ENCODE measurements at regions not wholly inside any gene's neighbourhood (a gene's known extent, or its start where the extent isn't known, plus 50 kb on each side); places are given as distances from the start of the nearest gene placed in this dataset.

- no peak for DNase-seq
- H3K4me1 Mint-ChIP-seq: no peaks in the 10 kb centered on the region
- no peak overlapping the region for H3K56ac ChIP-seq (ENCODE audit: insufficient read length, low read depth, low read length)
Measured at GRCh38 chr2:146209842-146210275, 1635.0 kb upstream of the ACVR2A start.

More at GRCh38 chr2:146209842-146210275, 1635.0 kb upstream of the ACVR2A start:
- no peak overlapping the region for H2BK120ac ChIP-seq (ENCODE audit: low read depth, low read length, poor library complexity, severe bottlenecking)
- H2BK5ac ChIP-seq (ENCODE audit: insufficient read length, low read length): no peak overlapping the region
- H3K4me2 ChIP-seq (ENCODE audit: insufficient read depth, insufficient read length, low read length): no peak overlapping the region
- Mint-ChIP-seq H3K9me3 (peaks cover 5 to 6% of the 10 kb centered on the region in 2 experiments; a peak in 3 of 5 replicates), H3K4me3 (no peak overlapping the region), H3K36me3 (ENCODE audit: insufficient read depth in 1 of 3, low read depth in 3 of 3) (peaks cover 0 to 8% (median 2%) of the 10 kb centered on the region in 3 experiments; a peak in 3 of 7 replicates), H3K27ac (no peak overlapping the region), H3K27me3 (ENCODE audit: low read depth) (no peaks in the 10 kb centered on the region)
- H3K27me3 ChIP-seq (ENCODE audit: insufficient read depth, low read length): no peaks in the 10 kb centered on the region
- H3K27ac ChIP-seq (ENCODE audit: insufficient read length, low read depth, low read length): no peak overlapping the region
- no CpG with 5 or more reads among the region's 3 CpGs for WGBS (ENCODE audit: extremely low coverage, insufficient read length, low lambda C conversion rate)
- H3K14ac ChIP-seq (ENCODE audit: insufficient read depth, low read length): no peak overlapping the region
- no peak overlapping the region for H3K18ac ChIP-seq (ENCODE audit: insufficient read length, low read depth, low read length)
- no peaks in the 10 kb centered on the region for H3K4me1 ChIP-seq (ENCODE audit: insufficient read depth, low read length)
- H3K4ac ChIP-seq (ENCODE audit: low read depth, low read length): no peak overlapping the region
- no peak overlapping the region for H3T11ph ChIP-seq (ENCODE audit: low read length)
- no peaks in the 10 kb centered on the region for H3K79me2 ChIP-seq (ENCODE audit: insufficient read depth, low read length)
- no peak overlapping the region for H4K91ac ChIP-seq (ENCODE audit: insufficient read length, low read depth, low read length)
- H3K9ac ChIP-seq (ENCODE audit: extremely low read depth, insufficient read length, low read length): no peak overlapping the region
- no peak overlapping the region for H3K23ac ChIP-seq (ENCODE audit: insufficient read length, low read depth, low read length)
- H2AFZ ChIP-seq (ENCODE audit: low read length): no peak overlapping the region
- H3K9me3 ChIP-seq (ENCODE audit: control insufficient read depth, low read depth, low read length): no peaks in the 10 kb centered on the region
- no peak overlapping the region for H2BK20ac ChIP-seq (ENCODE audit: low read depth, low read length, poor library complexity, severe bottlenecking)
- no peak overlapping the region for H2BK15ac ChIP-seq (ENCODE audit: low read depth, low read length)
- TF ChIP-seq, protein P1, sequence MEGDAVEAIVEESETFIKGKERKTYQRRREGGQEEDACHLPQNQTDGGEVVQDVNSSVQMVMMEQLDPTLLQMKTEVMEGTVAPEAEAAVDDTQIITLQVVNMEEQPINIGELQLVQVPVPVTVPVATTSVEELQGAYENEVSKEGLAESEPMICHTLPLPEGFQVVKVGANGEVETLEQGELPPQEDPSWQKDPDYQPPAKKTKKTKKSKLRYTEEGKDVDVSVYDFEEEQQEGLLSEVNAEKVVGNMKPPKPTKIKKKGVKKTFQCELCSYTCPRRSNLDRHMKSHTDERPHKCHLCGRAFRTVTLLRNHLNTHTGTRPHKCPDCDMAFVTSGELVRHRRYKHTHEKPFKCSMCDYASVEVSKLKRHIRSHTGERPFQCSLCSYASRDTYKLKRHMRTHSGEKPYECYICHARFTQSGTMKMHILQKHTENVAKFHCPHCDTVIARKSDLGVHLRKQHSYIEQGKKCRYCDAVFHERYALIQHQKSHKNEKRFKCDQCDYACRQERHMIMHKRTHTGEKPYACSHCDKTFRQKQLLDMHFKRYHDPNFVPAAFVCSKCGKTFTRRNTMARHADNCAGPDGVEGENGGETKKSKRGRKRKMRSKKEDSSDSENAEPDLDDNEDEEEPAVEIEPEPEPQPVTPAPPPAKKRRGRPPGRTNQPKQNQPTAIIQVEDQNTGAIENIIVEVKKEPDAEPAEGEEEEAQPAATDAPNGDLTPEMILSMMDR (conservative IDR thresholded peaks at IDR 0.05): no peak
- no peak overlapping the region for H4K8ac ChIP-seq (replicated peaks; ENCODE audit: insufficient read length, low read depth, low read length)
- no peak overlapping the region for H2AK5ac ChIP-seq (ENCODE audit: insufficient read length, low read length)
- no peaks in the 10 kb centered on the region for H3K23me2 ChIP-seq (ENCODE audit: insufficient read length, low read depth, low read length, poor library complexity, severe bottlenecking)
- H2BK12ac ChIP-seq (ENCODE audit: insufficient read length, low read depth, low read length): no peak overlapping the region
- H3K79me1 ChIP-seq (ENCODE audit: insufficient read depth, low read depth, low read length, poor library complexity, severe bottlenecking): no peaks in the 10 kb centered on the region
- no peak overlapping the region for H4K5ac ChIP-seq (ENCODE audit: insufficient read length, low read depth, low read length)
- no peaks in the 10 kb centered on the region for H4K20me1 ChIP-seq (ENCODE audit: control insufficient read depth, insufficient read depth, insufficient read length)
